ENCODE measurements at regions not wholly inside any gene's neighbourhood (a gene's known extent, or its start where the extent isn't known, plus 50 kb on each side); places are given as distances from the start of the nearest gene placed in this dataset.
"Not testable (repeated sequence)": the region's sequence is repeated elsewhere in the genome, so short reads cannot be mapped to it uniquely, and the experiment has no call there.

GRCh38 chr2:142650601-142651000, 226.9 kb upstream of the KYNU start:
- no peak for DNase-seq (ENCODE audit: low spot score)

GRCh38 chr2:142649581-142649980, 227.9 kb upstream of the KYNU start:
- no peak for DNase-seq (ENCODE audit: low spot score)

GRCh38 chr2:142642650-142643049, 234.8 kb upstream of the KYNU start:
- no peak for DNase-seq (ENCODE audit: low spot score)

GRCh38 chr2:142629193-142629592, 248.3 kb upstream of the KYNU start:
- no peak for DNase-seq (ENCODE audit: low spot score)

DNA sequence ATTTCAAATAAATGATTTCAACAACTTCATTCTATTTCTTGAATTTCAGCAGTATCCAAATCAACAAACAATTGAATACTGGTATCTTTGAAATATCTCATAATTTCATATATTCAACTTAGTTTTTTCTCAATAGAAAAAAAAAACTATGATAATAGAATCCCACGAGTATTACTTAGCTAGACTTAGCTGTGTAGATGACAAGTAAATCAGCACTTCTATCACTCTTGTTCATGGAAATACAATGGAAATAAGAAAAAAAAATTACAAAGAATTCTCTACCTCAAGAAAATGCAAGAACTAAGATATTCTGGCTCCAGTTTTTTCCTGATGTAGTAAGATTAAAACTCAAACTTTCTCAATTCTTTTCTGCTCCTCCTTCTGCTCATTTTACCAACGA, 256.2 kb upstream of the KYNU start:
- no peak for DNase-seq (ENCODE audit: low spot score)

DNA sequence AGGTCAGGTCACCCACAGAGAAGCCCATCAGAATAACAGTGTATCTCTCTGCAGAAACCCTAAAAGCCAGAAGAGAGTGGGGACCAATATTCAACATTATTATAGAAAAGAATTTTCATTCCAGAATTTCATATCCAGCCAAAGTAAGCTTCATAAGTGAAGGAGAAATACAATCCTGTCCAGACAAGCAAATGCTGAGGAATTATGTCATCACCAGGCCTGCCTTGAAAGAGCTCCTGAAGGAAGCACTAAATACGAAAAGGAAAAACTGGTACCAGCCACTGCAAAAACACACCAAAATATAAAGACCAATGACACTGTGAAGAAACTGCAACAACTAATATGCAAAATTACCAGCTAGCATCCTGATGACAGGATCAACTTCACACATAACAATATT, 260.0 kb upstream of the KYNU start:
- no peak for DNase-seq (ENCODE audit: low spot score)

DNA sequence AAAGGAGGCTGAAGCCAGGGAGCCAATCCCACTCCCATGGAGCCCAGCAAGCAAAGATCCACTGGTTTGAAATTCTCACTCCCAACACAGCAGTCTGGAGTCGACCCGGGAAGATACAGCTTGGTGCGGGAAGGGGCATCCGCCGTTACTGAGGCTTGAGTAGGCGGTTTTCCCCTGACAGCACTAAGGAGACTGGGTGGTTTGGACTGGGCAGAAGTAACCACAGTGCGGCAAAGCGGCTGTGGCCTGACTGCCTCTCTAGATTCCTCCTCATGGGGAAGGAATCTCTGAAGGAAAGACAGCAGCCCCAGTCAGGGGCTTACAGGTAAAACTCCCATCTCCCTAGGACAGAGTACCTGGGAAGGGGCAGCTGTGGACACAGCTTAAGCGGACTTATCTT, 261.6 kb upstream of the KYNU start:
- DNase-seq (ENCODE audit: low spot score): no peak

- not testable (repeated sequence) for DNase-seq (ENCODE audit: low spot score)
These were observed 264.3 kb upstream of the KYNU start for GRCh38 chr2:142613193-142613592.

GRCh38 chr2:142605421-142605820, 272.0 kb upstream of the KYNU start:
- no peak for DNase-seq (ENCODE audit: low spot score)

DNA sequence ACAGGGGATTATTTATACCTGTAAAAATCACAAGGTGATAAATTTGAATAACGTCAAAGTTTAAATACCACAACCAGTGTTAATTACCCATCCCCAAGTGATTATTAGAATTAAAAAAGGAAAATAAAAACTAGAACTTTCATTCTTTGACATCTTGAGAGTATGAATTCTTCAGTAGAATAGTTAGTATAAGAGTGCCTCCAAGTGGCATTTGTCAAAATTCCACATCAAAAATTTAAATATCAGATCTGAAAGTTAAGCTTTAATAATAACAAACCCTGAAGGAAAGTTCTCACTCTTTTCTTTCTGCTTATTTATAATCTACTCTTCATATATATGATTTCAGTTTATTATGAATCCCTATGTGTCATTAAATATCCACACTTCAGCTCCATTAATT, 273.7 kb upstream of the KYNU start:
- DNase-seq (ENCODE audit: low spot score): no peak

- DNase-seq (ENCODE audit: low spot score): no peak
These were observed 275.0 kb upstream of the KYNU start for GRCh38 chr2:142602418-142602989.

DNA sequence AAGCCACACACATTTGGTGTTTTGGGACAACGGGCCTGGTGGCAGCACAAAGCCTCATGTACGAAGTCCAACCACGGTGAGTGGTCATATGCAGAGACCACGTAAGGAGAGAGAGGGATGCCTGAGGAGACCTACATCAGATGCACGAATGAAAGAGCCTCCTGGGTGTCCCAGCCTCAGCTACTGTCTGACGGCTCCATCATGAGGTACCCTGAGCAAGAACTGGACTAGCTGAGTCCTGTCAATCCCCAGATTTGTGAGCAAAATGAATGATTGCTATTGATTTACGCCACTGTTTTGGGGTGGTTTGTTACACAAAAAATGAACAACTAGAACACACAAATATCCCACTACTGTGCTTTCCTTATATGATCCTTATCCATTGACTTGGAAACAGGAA, 275.7 kb upstream of the KYNU start:
- DNase-seq (ENCODE audit: low spot score): no peak

GRCh38 chr2:142599504-142599903, 278.0 kb upstream of the KYNU start:
- DNase-seq (ENCODE audit: low spot score): no peak

GRCh38 chr2:142598846-142599245, 278.6 kb upstream of the KYNU start:
- no peak for DNase-seq (ENCODE audit: low spot score)

GRCh38 chr2:142596334-142597088, 281.0 kb upstream of the KYNU start:
- no peak for DNase-seq (ENCODE audit: low spot score)

DNA sequence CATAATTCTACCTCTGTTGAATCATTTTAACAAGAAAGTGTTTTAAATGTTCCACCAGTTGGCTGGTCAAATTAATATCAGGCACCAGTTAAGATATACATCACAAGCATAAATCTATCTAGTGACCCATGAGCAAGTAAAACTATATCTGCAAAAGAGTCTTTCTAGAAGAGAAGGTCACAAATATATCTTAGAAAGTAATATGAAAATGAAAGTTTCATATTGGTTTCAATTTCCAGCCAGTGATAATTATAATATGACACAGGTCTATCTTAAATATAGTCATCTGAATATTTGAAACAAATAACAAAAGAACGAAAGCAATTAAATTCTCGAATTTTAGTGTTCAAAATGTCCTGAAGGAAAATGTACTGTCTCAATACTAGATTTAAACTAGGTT, 282.5 kb upstream of the KYNU start:
- DNase-seq (ENCODE audit: low spot score): no peak

DNA sequence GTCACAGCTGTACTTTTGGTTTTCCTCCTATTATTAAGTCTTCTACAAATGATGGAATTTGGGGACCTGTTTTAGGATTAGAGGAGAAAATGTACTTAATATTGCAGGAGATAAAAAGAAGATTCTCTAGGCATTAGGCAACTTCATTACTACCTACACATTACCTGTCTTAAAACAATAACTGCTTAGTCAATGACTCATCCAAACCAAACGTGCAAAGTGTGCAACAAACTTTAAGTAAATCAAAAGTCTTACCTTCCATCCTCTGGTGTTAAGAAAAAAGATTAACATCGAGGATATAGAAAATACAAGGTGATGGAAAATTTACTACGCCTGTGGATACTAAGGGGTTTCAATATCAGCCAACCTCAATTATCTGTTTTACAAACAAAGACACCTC, 285.3 kb upstream of the KYNU start:
- no peak for DNase-seq (ENCODE audit: low spot score)

DNA sequence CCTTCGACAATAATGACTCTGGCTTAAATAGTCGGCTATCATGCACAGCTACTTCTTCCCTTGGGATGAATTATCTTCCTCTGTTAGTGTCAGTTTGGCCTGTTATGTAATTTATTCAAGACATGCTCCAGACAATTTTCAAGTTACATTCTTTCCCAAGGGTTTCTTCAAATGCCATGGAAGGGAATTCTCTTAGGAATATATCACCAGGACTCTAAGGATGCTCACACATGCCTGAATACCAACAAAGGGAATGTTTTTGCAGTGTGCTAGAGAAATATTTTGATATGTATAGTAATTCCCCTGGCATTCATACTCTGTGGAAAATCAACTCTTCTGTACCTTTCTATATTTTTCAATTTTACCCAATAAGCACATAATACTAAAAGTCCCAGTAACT, 286.0 kb upstream of the KYNU start:
- no peak for DNase-seq (ENCODE audit: low spot score)

GRCh38 chr2:142588269-142588668, 289.2 kb upstream of the KYNU start:
- DNase-seq (ENCODE audit: low spot score): no peak

DNA sequence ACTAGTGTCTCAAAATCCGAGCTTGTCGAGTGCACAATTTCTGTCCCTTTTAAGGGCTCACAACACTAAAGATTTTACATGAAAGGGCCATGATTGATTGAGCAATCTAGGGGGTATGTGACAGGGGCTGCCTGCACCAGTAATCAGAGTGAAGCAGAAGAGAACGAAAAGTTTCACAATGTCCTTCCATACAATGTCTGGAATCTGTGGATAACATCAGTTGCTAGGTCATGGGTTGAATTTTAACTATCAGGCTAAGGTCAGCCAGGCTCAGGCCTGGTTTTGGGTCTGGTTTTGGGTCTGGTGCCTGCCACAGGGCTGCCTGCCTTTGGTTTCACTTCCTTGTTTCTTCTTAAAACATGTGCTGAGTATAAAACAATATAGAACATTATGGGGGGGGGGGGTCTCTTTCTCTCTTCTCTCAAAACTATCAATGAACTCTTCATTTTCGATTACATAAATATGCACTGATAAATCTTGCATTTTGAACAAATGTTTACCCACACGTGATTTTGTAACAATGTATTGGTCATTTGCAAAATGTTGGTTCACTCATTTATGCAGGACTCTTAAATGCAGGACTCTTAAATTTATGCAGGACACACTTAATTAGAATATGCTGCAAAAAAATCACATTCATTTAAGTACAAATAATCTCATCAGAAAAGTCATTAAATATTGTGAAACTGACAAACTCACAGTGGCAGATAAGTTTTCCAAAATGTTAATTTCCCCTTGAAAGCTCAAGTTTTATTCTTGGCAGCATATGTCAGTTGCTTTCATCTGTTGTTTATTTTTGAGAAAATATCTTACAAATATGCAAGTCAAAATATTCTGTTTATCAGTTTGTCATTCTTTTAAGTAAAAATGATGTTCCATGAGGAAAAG, 290.5 kb upstream of the KYNU start:
- no peak for DNase-seq (ENCODE audit: low spot score)

DNA sequence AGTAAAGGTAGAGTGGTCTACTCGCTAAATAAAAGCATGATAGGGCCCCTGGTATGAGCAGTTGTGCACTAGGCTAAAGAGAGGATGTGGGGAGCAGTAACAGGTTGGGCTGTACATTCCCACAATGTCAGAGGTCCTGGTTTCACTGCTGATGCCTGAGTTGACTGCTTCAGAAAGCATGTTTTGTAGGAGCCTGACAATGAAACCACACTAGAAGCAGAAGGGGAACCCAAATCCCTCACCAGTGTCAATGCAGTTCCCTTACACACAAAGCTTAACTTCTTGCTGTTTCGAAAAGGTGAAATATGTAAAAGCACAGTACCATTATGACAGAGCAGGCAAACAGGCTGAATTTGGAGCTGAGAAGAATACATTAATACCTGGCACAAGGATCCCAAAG, 291.7 kb upstream of the KYNU start:
- DNase-seq (ENCODE audit: low spot score): no peak

DNA sequence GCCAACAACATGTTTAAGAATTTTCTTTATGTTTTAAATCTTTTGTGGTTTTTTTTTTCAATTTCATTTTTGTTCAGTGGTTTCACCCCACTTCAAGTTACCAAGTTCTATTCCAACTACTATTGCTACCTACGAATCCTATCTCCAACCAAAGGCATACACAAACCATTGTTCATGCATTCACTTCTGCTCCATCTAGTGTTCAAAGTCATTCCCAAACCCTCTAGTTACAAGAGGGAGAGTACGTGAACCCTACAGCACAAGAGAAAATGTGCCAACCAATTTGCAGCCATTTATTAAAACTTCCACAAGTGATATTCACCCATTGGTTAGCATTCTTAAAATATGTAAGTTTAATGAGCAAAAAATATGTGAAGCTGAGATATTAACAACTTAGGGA, 295.1 kb upstream of the KYNU start:
- DNase-seq (ENCODE audit: low spot score): no peak

- DNase-seq (ENCODE audit: low spot score): no peak
These were observed 296.0 kb upstream of the KYNU start for GRCh38 chr2:142581491-142581890.
